GM21529 (cell line): ENCODE measurements at regions not wholly inside any gene's neighbourhood (a gene's known extent, or its start where the extent isn't known, plus 50 kb on each side); places are given as distances from the start of the nearest gene placed in this dataset.
A peak's percentile ranks its signal among the peaks of the same experiment; 100 is the strongest.

ENCODE experiments used
- ATAC-seq: cut with Tn5 transposase; IDR thresholded peaks from one replicate; pipeline ENCODE4 v1.9.1; 2021; ENCODE audit not compliant: unreplicated experiment

GRCh38 chr2:14297340-14297739 lies 335.2 kb upstream of the LRATD1 start:
- ATAC-seq: no peak

- no peak for ATAC-seq
Observed at GRCh38 chr2:14297906-14298305, 334.6 kb upstream of the LRATD1 start.

DNA sequence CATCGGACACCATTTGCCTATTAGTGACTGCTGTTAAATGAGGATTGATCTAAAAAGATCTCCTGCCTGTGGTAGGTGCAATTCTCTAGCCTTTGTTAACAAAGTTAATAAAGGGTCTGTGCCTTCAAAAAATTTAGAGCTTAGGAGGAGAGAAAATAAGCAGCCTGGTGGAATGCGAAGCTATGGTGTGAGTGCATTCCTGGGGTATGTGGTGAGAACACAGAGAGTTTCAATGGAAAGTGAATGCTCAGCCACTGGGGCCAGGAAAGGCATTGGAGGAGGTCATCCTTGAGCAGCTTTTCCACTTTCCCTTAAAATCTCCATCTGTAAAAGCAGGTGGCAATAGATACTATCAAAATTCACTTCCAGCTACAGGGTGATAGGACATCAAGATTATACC lies 331.2 kb upstream of the LRATD1 start:
- no peak for ATAC-seq

DNA sequence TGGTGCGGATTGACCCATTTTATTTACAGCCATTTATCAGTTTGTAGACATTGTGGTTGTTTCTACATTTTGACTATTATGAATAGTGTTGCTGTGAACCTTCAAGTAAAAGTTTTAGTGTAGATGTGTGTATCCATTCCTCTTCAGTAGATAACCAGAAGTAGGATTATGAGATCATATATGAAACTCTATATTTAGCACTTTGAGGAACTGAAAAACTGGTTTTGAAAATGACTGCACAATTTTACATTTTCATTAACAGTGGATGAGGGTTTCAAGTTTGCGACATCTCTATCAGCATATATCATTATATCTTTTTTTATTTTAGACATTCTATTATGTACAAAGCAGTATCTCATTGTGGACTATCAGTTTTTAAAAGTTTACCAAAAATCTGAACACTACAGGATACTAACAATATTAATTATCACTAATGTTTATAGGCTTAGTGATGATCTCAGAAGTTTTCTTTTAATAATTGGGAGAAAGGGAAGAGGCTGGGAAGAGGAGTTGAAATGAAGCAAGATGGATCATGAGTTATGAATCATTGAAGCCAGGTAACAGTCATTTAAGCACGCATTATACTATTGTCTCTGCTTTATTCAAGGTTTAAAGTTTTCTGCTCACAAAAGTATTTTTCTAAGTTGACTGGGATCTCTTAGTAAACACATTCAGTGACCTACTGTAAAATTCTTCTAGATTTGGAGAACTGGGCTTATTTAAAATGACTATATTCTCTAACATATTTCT lies 329.0 kb upstream of the LRATD1 start:
- ATAC-seq: peak; percentile 93

- no peak for ATAC-seq
Observed at GRCh38 chr2:14304326-14304725, 328.2 kb upstream of the LRATD1 start.

GRCh38 chr2:14306268-14306861 lies 326.2 kb upstream of the LRATD1 start:
- ATAC-seq: peak; percentile 51

GRCh38 chr2:14313341-14313740 lies 319.2 kb upstream of the LRATD1 start:
- no peak for ATAC-seq

DNA sequence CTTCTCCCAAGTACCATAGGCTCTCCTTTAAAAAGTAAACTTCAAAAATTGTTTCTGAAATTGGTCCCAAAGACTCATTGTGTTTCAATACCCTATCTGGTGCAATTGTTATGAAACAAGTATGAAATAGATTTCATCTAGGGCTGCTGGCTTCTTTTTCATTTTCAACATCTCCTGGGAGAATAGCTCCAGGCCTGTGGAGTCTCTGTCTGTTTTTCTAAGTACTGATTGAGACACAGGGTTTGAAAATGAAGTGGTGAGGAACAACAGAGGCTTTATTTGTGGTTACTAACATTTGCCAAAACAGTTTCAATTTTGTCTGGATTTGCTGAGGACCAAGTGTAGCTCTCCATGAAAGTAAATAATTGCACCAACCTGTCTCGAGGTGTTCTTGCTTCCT lies 315.9 kb upstream of the LRATD1 start:
- no peak for ATAC-seq

DNA sequence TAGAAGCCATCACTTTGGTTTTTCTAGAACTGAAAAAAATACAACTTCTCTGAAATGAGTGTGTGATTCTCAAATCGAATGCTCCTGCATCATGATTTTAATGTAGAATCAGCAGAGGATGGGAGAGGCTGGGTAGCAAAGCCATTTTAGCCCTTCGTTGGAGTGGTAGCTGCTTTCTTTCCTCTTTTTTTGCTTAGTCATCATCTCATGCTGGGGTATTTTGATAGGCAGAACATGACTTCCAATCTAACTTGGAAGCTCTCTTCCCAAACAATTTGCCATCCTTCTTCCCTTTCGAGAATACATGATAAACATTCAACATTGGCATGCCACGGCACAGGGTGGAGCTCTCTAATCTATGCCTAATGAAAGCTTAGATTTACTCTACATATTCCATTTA lies 311.2 kb upstream of the LRATD1 start:
- ATAC-seq: no peak

GRCh38 chr2:14322306-14322705 lies 310.2 kb upstream of the LRATD1 start:
- no peak for ATAC-seq

DNA sequence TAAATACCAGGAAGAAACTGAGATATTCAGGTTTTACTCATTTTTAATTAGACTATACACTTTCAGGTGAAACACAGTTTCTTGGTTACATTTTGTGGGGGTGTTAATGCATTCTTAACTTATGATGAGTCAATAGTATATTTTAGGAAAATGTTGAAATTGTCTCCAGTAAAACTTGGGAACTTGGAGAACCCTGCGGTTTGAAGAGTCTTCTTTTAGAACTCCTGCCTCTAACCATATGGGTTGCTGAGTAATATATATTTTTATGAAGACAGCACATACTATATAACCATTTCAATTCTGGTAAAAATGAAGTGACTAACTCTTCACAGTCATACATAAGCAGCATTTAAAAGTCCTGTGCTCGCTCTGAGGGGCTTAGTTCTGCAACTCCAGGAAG lies 308.2 kb upstream of the LRATD1 start:
- ATAC-seq: no peak

DNA sequence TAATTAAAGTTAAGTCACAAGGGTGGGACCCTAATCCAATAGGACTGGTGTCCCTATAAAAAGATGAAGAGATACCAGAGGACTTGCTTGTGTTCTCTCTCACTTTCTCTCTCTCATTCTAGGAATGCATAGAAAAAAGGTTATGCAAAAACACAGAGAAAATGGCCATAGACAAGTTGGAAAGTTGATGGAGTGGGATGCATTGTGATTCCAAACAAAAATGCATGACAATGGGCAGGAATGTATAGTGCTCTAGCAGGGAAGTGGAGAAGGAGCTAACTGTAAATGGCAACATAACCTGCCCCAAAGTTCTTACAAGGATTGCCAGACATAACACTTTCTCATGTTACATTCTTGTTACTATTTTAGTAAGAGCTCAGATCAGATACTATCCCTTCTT lies 301.6 kb upstream of the LRATD1 start:
- ATAC-seq: no peak

DNA sequence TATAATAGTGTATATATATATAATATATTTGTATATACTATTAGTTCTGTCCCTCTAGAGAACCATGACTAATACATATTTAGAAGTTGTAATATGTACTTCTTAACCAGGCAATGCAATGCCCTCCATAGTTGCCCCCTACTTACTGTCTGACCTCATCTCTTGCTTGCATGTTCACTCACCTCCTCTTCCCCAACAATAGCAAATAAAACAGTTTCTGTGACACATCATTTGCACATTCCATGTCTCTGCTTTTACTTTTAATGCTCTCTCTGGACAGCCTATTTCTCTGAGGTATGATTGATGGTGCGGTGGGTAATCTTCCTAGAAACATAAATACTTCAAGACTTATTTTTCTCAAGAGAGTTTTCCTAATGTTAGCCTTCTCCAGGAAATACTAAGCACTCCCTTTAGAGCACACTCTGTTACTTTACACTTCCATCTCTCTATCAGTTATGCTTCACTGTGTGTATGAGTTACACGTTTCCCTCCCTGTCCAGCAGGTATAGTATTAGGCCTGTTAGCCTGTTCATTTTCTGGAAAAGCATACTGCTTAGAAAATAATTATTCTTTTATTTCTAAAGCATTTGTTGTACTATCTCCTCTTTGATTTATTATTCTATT lies 295.6 kb upstream of the LRATD1 start:
- ATAC-seq: no peak

GRCh38 chr2:14340703-14341102 lies 291.8 kb upstream of the LRATD1 start:
- no peak for ATAC-seq

DNA sequence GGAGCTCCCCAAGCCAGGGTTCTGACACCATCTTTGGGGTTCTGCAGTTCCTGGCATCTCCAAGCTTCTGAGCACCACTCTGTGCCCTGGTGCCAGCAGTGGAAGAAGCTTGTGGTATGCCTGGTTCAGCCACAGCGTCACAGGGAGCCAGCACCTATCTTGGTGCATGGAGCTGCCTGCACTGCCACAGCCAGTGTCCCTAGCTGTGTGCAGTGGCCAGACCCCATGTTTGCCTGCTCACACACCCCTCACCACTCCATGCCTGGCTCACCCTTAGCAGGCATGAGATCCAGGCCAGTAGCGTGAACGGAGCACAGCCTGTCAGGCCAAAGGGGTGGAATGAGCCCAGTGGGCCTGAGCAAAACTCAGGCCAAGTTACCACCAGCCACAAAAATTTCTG lies 290.2 kb upstream of the LRATD1 start:
- no peak for ATAC-seq

DNA sequence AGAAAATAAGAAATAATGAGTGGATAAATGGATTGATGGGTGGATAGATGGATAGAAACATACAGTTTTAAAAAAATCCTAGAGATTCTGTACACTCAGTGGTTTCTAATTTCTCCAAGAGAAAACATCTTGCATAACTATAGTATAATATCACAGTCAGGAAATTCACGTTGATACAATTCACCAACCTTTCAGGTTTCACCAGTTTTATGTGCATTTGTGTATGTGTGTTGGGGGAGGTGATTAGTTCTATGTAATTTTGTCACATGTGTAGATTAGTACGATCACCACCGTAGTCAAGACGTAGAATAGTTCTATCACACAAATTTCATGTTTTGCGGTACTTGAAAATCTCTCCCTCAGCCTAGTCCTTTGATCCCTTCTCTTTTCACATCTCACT lies 288.2 kb upstream of the LRATD1 start:
- no peak for ATAC-seq

GRCh38 chr2:14348247-14348646 lies 284.3 kb upstream of the LRATD1 start:
- ATAC-seq: no peak

GRCh38 chr2:14350856-14351255 lies 281.7 kb upstream of the LRATD1 start:
- no peak for ATAC-seq

DNA sequence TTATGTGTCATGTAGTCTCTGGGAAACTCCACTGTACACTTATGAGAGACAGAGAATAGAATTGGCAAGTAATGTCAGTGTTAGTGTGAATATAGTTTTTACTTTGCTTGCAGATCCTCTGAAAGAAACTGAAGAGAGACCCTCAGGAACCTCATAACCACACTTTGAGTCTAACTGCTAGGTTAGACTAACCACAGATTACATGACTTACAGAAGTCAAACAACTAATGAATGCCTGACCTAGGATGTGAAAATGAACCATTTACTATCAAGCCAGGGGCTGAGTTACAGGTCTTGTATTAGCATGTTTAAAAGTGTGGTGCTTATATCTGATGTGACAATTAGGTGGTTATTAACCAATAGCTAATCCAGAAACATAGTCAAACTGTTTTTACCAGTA lies 280.4 kb upstream of the LRATD1 start:
- no peak for ATAC-seq

- ATAC-seq: no peak
Observed at GRCh38 chr2:14354231-14354630, 278.3 kb upstream of the LRATD1 start.

DNA sequence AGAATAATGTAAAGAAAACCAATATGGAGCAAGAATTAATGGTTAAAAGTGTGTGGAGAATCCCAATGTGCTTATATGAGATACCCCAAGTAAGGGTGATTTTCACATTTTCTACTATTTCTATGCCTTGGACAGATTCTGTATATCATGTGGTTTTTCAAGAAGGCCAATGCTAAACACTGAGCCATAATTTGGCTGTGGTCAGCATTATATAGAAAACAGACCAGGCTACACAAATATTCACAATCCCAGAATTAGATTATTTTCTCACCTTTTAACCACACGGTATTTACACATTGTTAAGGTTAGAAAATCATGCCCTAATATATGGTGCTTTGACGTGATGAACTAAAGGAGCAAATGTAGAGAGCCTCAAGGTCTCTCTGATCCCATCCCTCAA lies 277.4 kb upstream of the LRATD1 start:
- ATAC-seq: no peak

GRCh38 chr2:14358339-14358738 lies 274.2 kb upstream of the LRATD1 start:
- no peak for ATAC-seq

DNA sequence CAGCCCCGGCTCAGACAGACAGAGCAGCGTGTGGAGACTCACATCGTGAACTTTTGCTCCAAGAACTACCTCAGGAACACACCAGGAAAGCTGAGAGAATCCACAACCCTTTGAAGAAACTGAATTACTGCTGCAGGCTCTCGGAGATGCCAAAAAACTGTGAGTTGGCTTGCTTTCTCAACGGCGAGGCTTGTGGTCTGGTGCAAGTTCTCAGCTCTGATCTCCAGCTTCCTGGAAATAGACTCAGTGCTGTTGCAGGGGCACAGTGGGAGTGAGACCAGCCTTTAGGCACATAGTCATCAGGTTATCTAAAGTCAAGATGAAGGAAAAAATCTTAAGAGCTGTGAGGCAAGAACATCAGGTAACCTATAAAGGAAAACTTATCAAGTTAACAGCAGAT lies 273.7 kb upstream of the LRATD1 start:
- ATAC-seq: no peak
